Activated naive CD4-positive, alpha-beta T cell treated with anti-CD3 and anti-CD28 coated beads for 36 hours (primary cell): ENCODE measurements at regions not wholly inside any gene's neighbourhood (a gene's known extent, or its start where the extent isn't known, plus 50 kb on each side); places are given as distances from the start of the nearest gene placed in this dataset.

ENCODE experiments used
- CTCF ChIA-PET: fragments of 350-600 bp; sonication (Branson Sonifier 250); formaldehyde crosslinking; loops from one replicate; lab custom pipeline; 2021; ENCODE audit warnings: antibody characterized with exemption; lab: Charles Lee
- DNase-seq: peaks from one replicate; pipeline ENCODE4 v3.0.0-alpha.2; 2020
- H3K27ac Mint-ChIP-seq: one replicate; pipeline ENCODE4 v1.8.0; 2021; ENCODE audit warnings: mild to moderate bottlenecking, mixed read lengths
- H3K27me3 Mint-ChIP-seq: one replicate; pipeline ENCODE4 v1.8.0; 2021; ENCODE audit warnings: low read depth, mixed read lengths
- H3K36me3 Mint-ChIP-seq: one replicate; pipeline ENCODE4 v1.8.0; 2021; ENCODE audit warnings: low read depth, mixed read lengths
- H3K4me1 Mint-ChIP-seq: one replicate; pipeline ENCODE4 v1.8.0; 2021; ENCODE audit warnings: low read depth, mixed read lengths
- H3K4me3 Mint-ChIP-seq: one replicate; pipeline ENCODE4 v1.8.0; 2021; ENCODE audit warnings: mild to moderate bottlenecking, moderate library complexity, mixed read lengths
- H3K9me3 Mint-ChIP-seq: one replicate; pipeline ENCODE4 v1.8.0; 2021; ENCODE audit warnings: mixed read lengths
- intact Hi-C: fragments of 100-400 bp; cut with micrococcal nuclease; formaldehyde crosslinking; loops from one replicate; pipeline ENCODE4 v1.15.1; 2023

GRCh38 chr2:241935314-241935713 is 65.8 kb downstream of the RTP5 start:
- peaks cover 8% of the 10 kb centered on the region for H3K36me3 Mint-ChIP-seq
- no peaks in the 10 kb centered on the region for H3K27me3 Mint-ChIP-seq
- intact Hi-C loops, result no loop called here
- peaks cover 14% of the 10 kb centered on the region for H3K4me1 Mint-ChIP-seq
- H3K9me3 Mint-ChIP-seq, result peaks cover 3% of the 10 kb centered on the region
- H3K27ac Mint-ChIP-seq, result no peak overlapping the region
- H3K4me3 Mint-ChIP-seq, result no peak overlapping the region
- no peak for DNase-seq
- CTCF ChIA-PET, result interaction anchor here (0.7 kb wide), 1 partner anchor 16 kb away, joined by 3 read pairs; no protein-coding TSS in a partner anchor

GRCh38 chr2:241935774-241936173 is 66.2 kb downstream of the RTP5 start:
- Mint-ChIP-seq H3K4me1 (peaks cover 16% of the 10 kb centered on the region), H3K27me3 (no peaks in the 10 kb centered on the region), H3K36me3 (peaks cover 8% of the 10 kb centered on the region), H3K27ac (no peak overlapping the region), H3K9me3 (peaks cover 3% of the 10 kb centered on the region), H3K4me3 (no peak overlapping the region)
- CTCF ChIA-PET, result no interaction called here
- DNase-seq, result no peak
- intact Hi-C loops, result no loop called here

- DNase-seq, result no peak
- Mint-ChIP-seq H3K9me3 (peaks cover 3% of the 10 kb centered on the region), H3K27ac (no peak overlapping the region), H3K27me3 (no peaks in the 10 kb centered on the region), H3K36me3 (peaks cover 8% of the 10 kb centered on the region), H3K4me3 (no peak overlapping the region), H3K4me1 (peaks cover 16% of the 10 kb centered on the region)
- CTCF ChIA-PET, result no interaction called here
- intact Hi-C loops, result no loop called here
These were observed 67.1 kb downstream of the RTP5 start for GRCh38 chr2:241936457-241937133.

GRCh38 chr2:241937297-241937696 is 67.8 kb downstream of the RTP5 start:
- Mint-ChIP-seq H3K9me3 (peaks cover 3% of the 10 kb centered on the region), H3K4me1 (peaks cover 16% of the 10 kb centered on the region), H3K4me3 (no peak overlapping the region), H3K36me3 (peaks cover 8% of the 10 kb centered on the region), H3K27me3 (no peaks in the 10 kb centered on the region), H3K27ac (no peak overlapping the region)
- intact Hi-C loops, result no loop called here
- no peak for DNase-seq
- CTCF ChIA-PET, result interaction anchor here (1.9 kb wide), 1 partner anchor 14 kb away, joined by 6 read pairs; no protein-coding TSS in a partner anchor

- H3K36me3 Mint-ChIP-seq, result peaks cover 6% of the 10 kb centered on the region
- H3K4me3 Mint-ChIP-seq, result no peak overlapping the region
- CTCF ChIA-PET, result no interaction called here
- peaks cover 16% of the 10 kb centered on the region for H3K4me1 Mint-ChIP-seq
- no peaks in the 10 kb centered on the region for H3K27me3 Mint-ChIP-seq
- no peak for DNase-seq
- peaks cover 3% of the 10 kb centered on the region for H3K9me3 Mint-ChIP-seq
- intact Hi-C loops, result no loop called here
- no peak overlapping the region for H3K27ac Mint-ChIP-seq
These were observed 70.0 kb downstream of the RTP5 start for GRCh38 chr2:241939541-241939940.

- intact Hi-C loops, result no loop called here
- no peak overlapping the region for H3K27ac Mint-ChIP-seq
- H3K36me3 Mint-ChIP-seq, result peaks cover 6% of the 10 kb centered on the region
- DNase-seq, result peak; percentile 25
- CTCF ChIA-PET, result no interaction called here
- no peaks in the 10 kb centered on the region for H3K27me3 Mint-ChIP-seq
- H3K9me3 Mint-ChIP-seq, result peaks cover 3% of the 10 kb centered on the region
- peaks cover 16% of the 10 kb centered on the region for H3K4me1 Mint-ChIP-seq
- no peak overlapping the region for H3K4me3 Mint-ChIP-seq
These were observed 70.8 kb downstream of the RTP5 start for GRCh38 chr2:241940329-241940728.

- Mint-ChIP-seq H3K36me3 (no peaks in the 10 kb centered on the region), H3K4me1 (peaks cover 16% of the 10 kb centered on the region), H3K4me3 (no peak overlapping the region), H3K9me3 (no peaks in the 10 kb centered on the region), H3K27ac (no peak overlapping the region), H3K27me3 (no peaks in the 10 kb centered on the region)
- DNase-seq, result no peak
- CTCF ChIA-PET, result no interaction called here
- intact Hi-C loops, result no loop called here
These were observed 72.3 kb downstream of the RTP5 start for GRCh38 chr2:241941691-241942301.

GRCh38 chr2:241942416-241943208 is 73.1 kb downstream of the RTP5 start:
- intact Hi-C loops, result no loop called here
- Mint-ChIP-seq H3K27ac (no peak overlapping the region), H3K4me1 (peaks cover 16% of the 10 kb centered on the region), H3K27me3 (no peaks in the 10 kb centered on the region), H3K4me3 (no peak overlapping the region), H3K36me3 (no peaks in the 10 kb centered on the region), H3K9me3 (no peaks in the 10 kb centered on the region)
- no peak for DNase-seq
- CTCF ChIA-PET, result no interaction called here

- no peaks in the 10 kb centered on the region for H3K27me3 Mint-ChIP-seq
- peaks cover 14% of the 10 kb centered on the region for H3K4me1 Mint-ChIP-seq
- no peaks in the 10 kb centered on the region for H3K9me3 Mint-ChIP-seq
- intact Hi-C loops, result no loop called here
- DNase-seq, result no peak
- no peaks in the 10 kb centered on the region for H3K36me3 Mint-ChIP-seq
- no peak overlapping the region for H3K27ac Mint-ChIP-seq
- H3K4me3 Mint-ChIP-seq, result no peak overlapping the region
- CTCF ChIA-PET, result no interaction called here
These were observed 73.8 kb downstream of the RTP5 start for GRCh38 chr2:241943209-241943850.

- Mint-ChIP-seq H3K27ac (no peak overlapping the region), H3K27me3 (no peaks in the 10 kb centered on the region), H3K4me3 (no peak overlapping the region), H3K4me1 (peaks cover 13% of the 10 kb centered on the region), H3K36me3 (no peaks in the 10 kb centered on the region), H3K9me3 (no peaks in the 10 kb centered on the region)
- intact Hi-C loops, result no loop called here
- CTCF ChIA-PET, result interaction anchor here (0.8 kb wide), 1 partner anchor 36 kb away, joined by 3 read pairs; no protein-coding TSS in a partner anchor
- no peak for DNase-seq
These were observed 74.5 kb downstream of the RTP5 start for GRCh38 chr2:241943961-241944575.

GRCh38 chr2:241944821-241945220 is 75.3 kb downstream of the RTP5 start:
- no peak overlapping the region for H3K27ac Mint-ChIP-seq
- H3K4me3 Mint-ChIP-seq, result no peak overlapping the region
- CTCF ChIA-PET, result no interaction called here
- H3K36me3 Mint-ChIP-seq, result no peaks in the 10 kb centered on the region
- H3K9me3 Mint-ChIP-seq, result no peaks in the 10 kb centered on the region
- intact Hi-C loops, result no loop called here
- DNase-seq, result no peak
- H3K27me3 Mint-ChIP-seq, result no peaks in the 10 kb centered on the region
- H3K4me1 Mint-ChIP-seq, result peaks cover 8% of the 10 kb centered on the region

GRCh38 chr2:241945311-241945710 is 75.8 kb downstream of the RTP5 start:
- no peak for DNase-seq
- intact Hi-C loops, result no loop called here
- peaks cover 5% of the 10 kb centered on the region for H3K4me1 Mint-ChIP-seq
- CTCF ChIA-PET, result no interaction called here
- no peaks in the 10 kb centered on the region for H3K36me3 Mint-ChIP-seq
- no peak overlapping the region for H3K27ac Mint-ChIP-seq
- no peaks in the 10 kb centered on the region for H3K27me3 Mint-ChIP-seq
- H3K9me3 Mint-ChIP-seq, result no peaks in the 10 kb centered on the region
- no peak overlapping the region for H3K4me3 Mint-ChIP-seq
